Neural crest cell (in vitro differentiated cells): ENCODE measurements at regions not wholly inside any gene's neighbourhood (a gene's known extent, or its start where the extent isn't known, plus 50 kb on each side); places are given as distances from the start of the nearest gene placed in this dataset.

Source experiments
- DNase-seq: peaks from one replicate; pipeline ENCODE4 v3.0.0; 2021; ENCODE audit warnings: low read depth, mixed read lengths, low spot score
- H3K27ac Mint-ChIP-seq: one replicate; pipeline ENCODE4 v1.8.0; 2021; ENCODE audit warnings: mild to moderate bottlenecking, mixed read lengths; ENCODE audit not compliant: unreplicated experiment
- H3K27me3 Mint-ChIP-seq: 2 replicates; pipeline ENCODE4 v1.8.0; 2021; ENCODE audit warnings: low read depth, mild to moderate bottlenecking, mixed read lengths
- H3K36me3 Mint-ChIP-seq: 2 replicates; pipeline ENCODE4 v1.8.0; 2021; ENCODE audit warnings: low read depth, mild to moderate bottlenecking, mixed read lengths
- H3K4me1 Mint-ChIP-seq: 2 replicates; pipeline ENCODE4 v1.8.0; 2021; ENCODE audit warnings: mixed read lengths
- H3K4me3 Mint-ChIP-seq: one replicate; pipeline ENCODE4 v1.8.0; 2021; ENCODE audit warnings: mild to moderate bottlenecking, mixed read lengths
- H3K9me3 Mint-ChIP-seq: 2 replicates; pipeline ENCODE4 v1.8.0; 2021; ENCODE audit warnings: mixed read lengths
- CTCF ChIP-seq: fragments of 200-600 bp; sonication (generic); conservative IDR thresholded peaks from 2 replicates; pipeline ENCODE4 v1.5.0; 2021; ENCODE audit warnings: antibody characterized with exemption, mild to moderate bottlenecking

DNA sequence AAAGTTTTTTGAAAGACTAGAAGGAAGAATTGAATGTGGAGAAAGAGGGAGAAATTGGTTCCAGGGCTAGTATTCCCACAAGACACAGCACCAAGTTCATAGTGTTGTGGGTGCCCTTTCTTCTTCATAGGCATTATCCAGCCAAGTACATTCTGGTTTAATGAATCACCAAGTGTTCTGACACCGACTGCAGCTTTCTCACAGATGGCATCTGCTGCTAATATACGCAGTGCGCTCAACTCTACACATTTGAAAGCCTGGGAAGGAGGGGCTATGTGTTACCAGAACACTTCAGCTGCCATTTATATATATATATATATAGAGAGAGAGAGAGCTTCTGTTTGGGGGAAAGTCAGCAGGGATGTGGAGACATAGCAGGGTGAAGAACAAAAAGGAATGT, 1168.4 kb downstream of the GATA3 start:
- H3K4me1 Mint-ChIP-seq: no peaks in the 10 kb centered on the region
- H3K27ac Mint-ChIP-seq: no peak overlapping the region
- no peaks in the 10 kb centered on the region for H3K36me3 Mint-ChIP-seq
- no peak overlapping the region for H3K4me3 Mint-ChIP-seq
- no peak for DNase-seq
- no peak for TF ChIP-seq CTCF
- H3K9me3 Mint-ChIP-seq: peaks cover under 1% of the 10 kb centered on the region
- peaks cover 9% of the 10 kb centered on the region for H3K27me3 Mint-ChIP-seq

GRCh38 chr10:9227679-9228365, 1173.3 kb downstream of the GATA3 start:
- H3K27ac Mint-ChIP-seq: no peak overlapping the region
- H3K9me3 Mint-ChIP-seq: peaks cover 2% of the 10 kb centered on the region
- H3K4me1 Mint-ChIP-seq: no peaks in the 10 kb centered on the region
- no peaks in the 10 kb centered on the region for H3K36me3 Mint-ChIP-seq
- DNase-seq: no peak
- H3K27me3 Mint-ChIP-seq: peaks cover 5% of the 10 kb centered on the region
- no peak overlapping the region for H3K4me3 Mint-ChIP-seq
- TF ChIP-seq CTCF: no peak

GRCh38 chr10:9228771-9229170, 1174.3 kb downstream of the GATA3 start:
- TF ChIP-seq CTCF: no peak
- H3K4me3 Mint-ChIP-seq: no peak overlapping the region
- H3K27ac Mint-ChIP-seq: no peak overlapping the region
- H3K9me3 Mint-ChIP-seq: peaks cover 2% of the 10 kb centered on the region
- no peak for DNase-seq
- H3K36me3 Mint-ChIP-seq: no peaks in the 10 kb centered on the region
- H3K27me3 Mint-ChIP-seq: peaks cover 5% of the 10 kb centered on the region
- no peaks in the 10 kb centered on the region for H3K4me1 Mint-ChIP-seq

- H3K9me3 Mint-ChIP-seq: peaks cover 2% of the 10 kb centered on the region
- no peak for DNase-seq
- H3K36me3 Mint-ChIP-seq: no peaks in the 10 kb centered on the region
- H3K27ac Mint-ChIP-seq: no peak overlapping the region
- no peak overlapping the region for H3K4me3 Mint-ChIP-seq
- peaks cover 6% of the 10 kb centered on the region for H3K4me1 Mint-ChIP-seq
- peaks cover under 1% of the 10 kb centered on the region for H3K27me3 Mint-ChIP-seq
- TF ChIP-seq CTCF: no peak
Measured at GRCh38 chr10:9229702-9230244, 1175.3 kb downstream of the GATA3 start.

GRCh38 chr10:9230625-9231024, 1176.1 kb downstream of the GATA3 start:
- no peaks in the 10 kb centered on the region for H3K27me3 Mint-ChIP-seq
- H3K36me3 Mint-ChIP-seq: no peaks in the 10 kb centered on the region
- no peak overlapping the region for H3K27ac Mint-ChIP-seq
- peaks cover 2% of the 10 kb centered on the region for H3K9me3 Mint-ChIP-seq
- H3K4me1 Mint-ChIP-seq: peaks cover 6% of the 10 kb centered on the region
- no peak for TF ChIP-seq CTCF
- DNase-seq: no peak
- H3K4me3 Mint-ChIP-seq: no peak overlapping the region
